Iris pigment epithelial cell (primary cell): ENCODE measurements at regions not wholly inside any gene's neighbourhood (a gene's known extent, or its start where the extent isn't known, plus 50 kb on each side); places are given as distances from the start of the nearest gene placed in this dataset.
"Not testable (repeated sequence)": the region's sequence is repeated elsewhere in the genome, so short reads cannot be mapped to it uniquely, and the experiment has no call there.

ENCODE experiments used
- DNase-seq: peaks from one replicate; pipeline ENCODE4 v3.0.0-alpha.2; 2011; ENCODE audit warnings: low read depth

DNA sequence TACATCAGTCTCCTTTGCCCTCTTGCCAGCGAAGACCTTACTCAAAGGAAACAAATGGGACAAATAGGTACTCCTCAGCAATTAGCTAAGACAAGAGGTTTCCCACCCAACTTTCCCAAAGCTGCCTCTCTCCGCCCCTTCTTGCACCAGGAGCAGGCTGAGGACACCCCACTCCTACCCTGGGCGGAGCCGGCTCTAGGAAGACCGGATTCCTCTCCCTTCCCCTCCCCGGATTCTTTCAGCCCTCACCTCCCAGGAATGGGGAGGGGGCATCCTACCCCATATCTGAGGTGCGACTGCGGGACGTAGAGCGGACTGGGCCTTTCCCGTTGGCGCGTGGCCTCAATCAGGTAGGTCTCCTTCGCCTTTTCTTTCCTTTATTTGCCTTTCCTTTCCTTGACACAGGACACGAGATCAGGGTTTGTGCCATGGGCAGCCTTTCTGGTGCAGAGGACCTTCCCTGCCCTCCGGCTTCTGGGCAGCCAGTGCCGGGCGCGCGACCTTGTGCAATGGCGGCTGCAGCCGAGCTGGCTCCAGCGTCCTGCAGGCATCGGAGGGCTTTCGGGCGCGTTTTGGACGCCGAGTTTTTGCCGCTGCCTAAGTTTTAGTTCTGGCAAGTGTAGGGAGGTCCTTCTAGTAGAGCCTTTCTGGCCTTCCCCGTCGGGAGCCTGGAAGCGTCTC, 279.9 kb downstream of the PLS3 start:
- not testable (repeated sequence) for DNase-seq

GRCh38 chrX:115850986-115851385, 290.0 kb downstream of the PLS3 start:
- not testable (repeated sequence) for DNase-seq

DNA sequence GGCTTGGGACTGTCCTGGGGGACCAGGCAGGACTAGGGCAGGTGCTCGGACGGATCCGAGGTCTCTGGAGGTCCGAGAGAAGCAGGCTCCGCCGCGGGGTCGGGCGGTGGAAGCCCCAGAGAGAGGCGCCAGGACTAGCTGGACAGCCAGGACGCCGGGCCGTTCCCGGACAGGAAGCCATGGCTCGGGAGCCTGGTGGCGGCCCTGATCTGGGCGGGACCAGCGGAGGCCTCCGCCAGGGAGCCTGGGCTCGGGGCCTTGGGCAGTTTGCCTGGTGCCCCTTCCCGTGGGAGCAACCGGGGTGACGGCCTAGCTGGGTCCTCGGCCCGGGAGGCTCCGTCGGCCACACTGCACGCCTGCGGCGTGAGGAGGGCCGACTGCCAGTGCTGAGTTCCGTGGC, 292.3 kb downstream of the PLS3 start:
- DNase-seq, result not testable (repeated sequence)

DNA sequence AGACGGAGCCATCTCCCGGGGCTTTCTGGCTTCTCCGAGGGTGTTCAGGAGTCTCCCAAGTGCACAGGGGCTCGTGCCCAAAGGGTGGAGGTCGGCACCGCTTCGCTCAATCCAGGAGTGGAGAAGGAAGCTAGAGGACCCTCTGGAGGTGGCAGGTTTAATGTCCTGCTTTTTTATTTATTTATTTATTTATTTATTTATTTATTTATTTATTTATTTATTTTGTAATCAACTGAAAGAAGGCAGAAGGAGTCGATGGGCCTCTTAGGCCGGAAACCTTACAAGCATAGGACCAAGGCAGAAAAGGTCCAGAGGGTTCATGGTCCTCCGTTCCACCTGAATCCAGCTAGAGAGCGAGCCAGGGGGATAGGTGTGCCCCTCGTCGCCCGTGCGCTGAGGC, 289.4 kb upstream of the AGTR2 start:
- DNase-seq, result not testable (repeated sequence)

DNA sequence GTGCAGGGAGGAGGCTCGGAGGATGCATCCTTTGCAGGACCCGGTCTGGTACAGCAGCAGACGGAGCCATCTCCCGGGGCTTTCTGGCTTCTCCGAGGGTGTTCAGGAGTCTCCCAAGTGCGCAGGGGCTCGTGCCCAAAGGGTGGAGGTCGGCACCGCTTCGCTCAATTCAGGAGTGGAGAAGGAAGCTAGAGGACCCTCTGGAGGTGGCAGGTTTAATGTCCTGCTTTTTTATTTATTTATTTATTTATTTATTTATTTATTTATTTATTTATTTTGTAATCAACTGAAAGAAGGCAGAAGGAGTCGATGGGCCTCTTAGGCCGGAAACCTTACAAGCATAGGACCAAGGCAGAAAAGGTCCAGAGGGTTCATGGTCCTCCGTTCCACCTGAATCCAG, 286.4 kb upstream of the AGTR2 start:
- DNase-seq, result not testable (repeated sequence)

GRCh38 chrX:115888041-115888440, 282.5 kb upstream of the AGTR2 start:
- DNase-seq, result peak; percentile 38

GRCh38 chrX:115888519-115888918, 282.0 kb upstream of the AGTR2 start:
- not testable (repeated sequence) for DNase-seq

DNA sequence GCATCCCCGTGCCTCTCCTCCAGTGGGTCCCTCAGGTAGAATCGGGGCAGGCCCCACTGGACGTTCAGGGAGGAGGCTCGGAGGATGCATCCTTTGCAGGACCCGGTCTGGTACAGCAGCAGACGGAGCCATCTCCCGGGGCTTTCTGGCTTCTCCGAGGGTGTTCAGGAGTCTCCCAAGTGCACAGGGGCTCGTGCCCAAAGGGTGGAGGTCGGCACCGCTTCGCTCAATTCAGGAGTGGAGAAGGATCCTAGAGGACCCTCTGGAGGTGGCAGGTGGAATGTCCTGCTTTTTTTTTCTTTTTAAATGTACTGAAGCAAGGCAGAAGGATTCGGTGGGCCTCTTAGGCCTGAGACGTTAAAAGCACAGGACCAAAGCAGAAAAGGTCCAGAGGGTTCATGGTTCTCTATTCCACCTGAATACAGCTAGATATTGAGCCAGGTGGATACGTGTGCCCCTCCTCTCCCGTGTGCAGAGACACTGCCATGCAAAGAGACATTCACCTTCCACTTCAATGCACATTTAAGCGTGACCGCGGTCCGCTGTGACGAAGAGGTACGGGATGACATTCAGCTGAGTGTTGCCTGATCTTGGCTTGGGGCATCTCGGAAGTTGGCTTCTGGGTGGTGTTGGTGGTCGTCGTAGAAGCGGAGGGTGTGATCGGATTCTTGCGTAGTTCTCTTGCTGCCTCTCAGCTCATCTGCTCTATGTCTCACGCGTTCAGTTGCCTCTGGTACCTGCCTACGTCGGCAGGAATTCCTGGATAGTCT, 281.2 kb upstream of the AGTR2 start:
- DNase-seq, result no peak

GRCh38 chrX:115892056-115892708, 278.4 kb upstream of the AGTR2 start:
- no peak for DNase-seq

GRCh38 chrX:115892787-115893671, 277.5 kb upstream of the AGTR2 start:
- DNase-seq, result peak; percentile 53

GRCh38 chrX:115894087-115894486, 276.5 kb upstream of the AGTR2 start:
- peak; percentile 10 for DNase-seq

DNA sequence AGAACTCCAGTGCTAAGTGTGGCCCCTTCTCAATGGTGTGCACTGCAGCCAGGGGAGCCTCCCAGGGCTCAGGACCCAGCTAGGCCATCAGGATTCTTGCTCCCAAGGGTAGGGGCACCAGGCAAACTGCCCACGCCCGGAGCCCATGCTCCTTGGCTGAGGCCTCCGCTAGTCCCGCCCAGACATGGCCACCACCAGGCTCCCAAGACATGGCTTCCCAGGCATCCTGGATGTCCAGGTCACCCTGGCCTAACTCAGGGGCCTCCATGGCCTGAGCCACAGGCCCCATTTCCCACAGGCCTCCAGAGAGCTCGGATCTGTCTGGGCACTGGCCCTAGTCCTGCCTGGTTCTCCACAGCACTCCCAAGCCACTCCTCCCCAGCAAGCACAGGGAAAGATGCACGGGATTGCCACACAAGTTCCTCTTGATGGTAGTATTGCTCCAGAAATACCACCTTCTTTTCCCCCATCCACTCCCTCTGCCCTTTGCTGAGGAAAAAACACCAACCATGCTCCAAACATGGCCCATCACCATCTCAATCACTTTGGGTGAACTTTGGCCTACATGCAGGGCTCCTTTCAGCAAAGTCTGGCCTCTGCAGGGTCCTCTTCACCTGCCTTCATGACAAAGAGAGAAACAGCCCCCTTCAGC, 274.7 kb upstream of the AGTR2 start:
- no peak for DNase-seq

GRCh38 chrX:115896362-115896761, 274.2 kb upstream of the AGTR2 start:
- no peak for DNase-seq

GRCh38 chrX:115897956-115898355, 272.6 kb upstream of the AGTR2 start:
- DNase-seq, result no peak

- peak; percentile 4 for DNase-seq
Observed at GRCh38 chrX:115898382-115899001, 272.1 kb upstream of the AGTR2 start.

DNA sequence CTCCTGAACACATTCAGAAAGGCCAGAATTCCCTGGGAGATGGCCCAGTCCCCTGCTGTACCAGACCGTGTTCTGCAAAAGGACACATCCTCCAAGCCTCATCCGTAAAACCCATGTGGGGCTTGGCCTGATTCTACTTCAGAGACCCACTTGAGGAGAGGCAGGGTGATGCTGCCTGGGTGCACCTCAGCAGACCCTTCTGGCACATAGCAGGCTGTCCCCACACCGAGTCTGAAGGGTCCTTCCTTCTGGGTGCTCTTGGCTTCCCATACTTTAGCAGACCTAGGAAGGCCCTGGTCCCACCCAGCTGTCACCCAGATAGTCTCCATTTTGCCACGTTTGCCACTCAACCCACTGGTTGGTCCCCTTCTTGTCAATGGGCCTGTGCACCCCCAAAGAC, 270.1 kb upstream of the AGTR2 start:
- no peak for DNase-seq

DNA sequence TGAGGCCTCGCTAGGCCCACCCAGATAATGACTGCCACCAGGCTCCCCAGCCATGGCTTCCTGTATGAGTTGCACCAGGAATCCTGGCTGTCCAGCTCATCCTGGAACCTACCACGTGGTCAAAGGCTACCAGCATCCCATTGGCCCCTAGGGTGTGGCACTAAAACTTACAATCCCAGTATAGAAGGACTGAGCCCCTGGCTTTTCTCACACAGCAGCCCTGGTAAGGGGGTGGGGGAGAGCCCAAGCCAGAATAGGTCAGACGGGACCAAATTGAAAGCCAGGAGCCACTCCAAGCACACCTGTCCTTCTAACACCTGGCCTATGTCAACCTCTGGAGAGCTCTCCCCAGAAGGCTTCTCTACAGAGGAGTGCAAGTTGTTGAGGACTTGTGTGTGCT, 269.3 kb upstream of the AGTR2 start:
- DNase-seq, result no peak

DNA sequence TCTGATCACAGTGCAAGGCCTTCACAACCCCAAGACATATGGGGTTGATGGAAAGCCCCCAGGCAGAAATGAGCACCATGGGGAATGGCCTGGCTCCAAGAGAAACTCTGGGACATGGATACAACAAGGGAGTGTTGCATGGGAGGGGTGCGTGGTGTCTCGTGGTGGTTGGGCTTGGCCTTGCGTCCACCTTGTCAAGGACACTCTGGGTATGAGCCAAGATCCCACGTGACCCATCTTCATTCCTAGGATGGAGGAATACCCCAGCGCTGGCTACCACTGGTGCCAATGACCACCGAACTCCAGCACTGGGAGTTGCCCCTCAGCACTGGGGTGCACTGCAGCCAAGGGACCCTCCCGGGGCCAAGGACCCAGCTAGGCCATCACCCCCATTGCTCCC, 267.5 kb upstream of the AGTR2 start:
- no peak for DNase-seq

GRCh38 chrX:115906276-115906675, 264.3 kb upstream of the AGTR2 start:
- DNase-seq, result no peak

- no peak for DNase-seq
Observed at GRCh38 chrX:115906881-115907280, 263.7 kb upstream of the AGTR2 start.

GRCh38 chrX:115909017-115909416, 261.5 kb upstream of the AGTR2 start:
- no peak for DNase-seq
